ENCODE measurements at regions not wholly inside any gene's neighbourhood (a gene's known extent, or its start where the extent isn't known, plus 50 kb on each side); places are given as distances from the start of the nearest gene placed in this dataset.

DNA sequence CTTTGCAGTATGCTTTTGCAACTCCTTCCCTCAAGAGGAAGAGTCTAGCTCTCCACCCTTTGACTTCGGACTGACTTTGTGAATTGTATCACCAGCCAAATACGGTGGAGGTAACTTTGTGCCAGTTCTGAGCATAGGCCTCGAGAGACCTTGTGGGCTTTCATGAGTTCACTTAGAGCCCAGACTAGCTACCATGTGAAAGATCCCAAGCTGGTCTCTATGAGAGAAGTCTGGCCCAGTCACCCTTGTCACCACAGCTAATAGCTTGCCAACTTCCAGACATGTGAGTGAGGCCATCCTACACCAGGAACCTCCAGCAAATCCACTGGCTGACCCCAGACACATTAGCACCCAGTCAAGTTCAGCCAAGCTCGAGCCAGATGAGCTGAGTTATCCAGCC is 72.2 kb upstream of the EXOC4 start:
- Histone ChIP-seq H3K36me3 (replicated peaks in 1 of 2; ENCODE audit: control insufficient read depth in 1 of 2, insufficient read depth in 2 of 2, low read length in 2 of 2) (no peaks in the 10 kb centered on the region), H4K20me1 (ENCODE audit: insufficient read depth, low read length) (no peaks in the 10 kb centered on the region), H2AFZ (ENCODE audit: low read length) (no peak overlapping the region), H3K27me3 (ENCODE audit: control insufficient read depth in 1 of 2, insufficient read depth in 2 of 2, low read length in 2 of 2) (peaks cover 0 to 10% of the 10 kb centered on the region in 2 experiments; a peak in 2 of 5 replicates), H3K27ac (ENCODE audit: extremely low read length, insufficient read depth, low read length) (no peak overlapping the region), H3K9me3 (ENCODE audit: low read length) (no peaks in the 10 kb centered on the region), H3K4me2 (ENCODE audit: low read depth, low read length) (no peak overlapping the region), H3K4me1 (ENCODE audit: insufficient read depth, low read length) (no peaks in the 10 kb centered on the region), H3K4me3 (replicated peaks in 1 of 3; ENCODE audit: insufficient read depth in 1 of 3, low read depth in 2 of 3, low read length in 3 of 3) (no peak overlapping the region), H3K9ac (ENCODE audit: insufficient read depth, low read depth, low read length) (no peak overlapping the region), H3K79me2 (ENCODE audit: insufficient read depth, low read length) (no peaks in the 10 kb centered on the region)
- no peak for DNase-seq (ENCODE audit: low spot score)
- ChIA-PET POLR2A (no interaction called here), CTCF (ENCODE audit: low intra/inter-chr PET ratio, low total read pairs) (no interaction called here)
- no peak for FAIRE-seq
- in situ Hi-C loops (cut with HindIII; ENCODE audit: extremely low pct_ligation_motif_present, low pct_unique_long_range_greater_than_20kb) (no loop called here), intact Hi-C loops (cut with micrococcal nuclease; ENCODE audit: unreplicated experiment) (no loop called here)
- TF ChIP-seq XBP1 (CRISPR knock-in tag; IDR thresholded peaks at IDR 0.05) (no peak), ZNF44 (CRISPR knock-in tag; IDR thresholded peaks at IDR 0.05) (no peak), SMARCC2 (IDR thresholded peaks at IDR 0.05) (no peak), ZSCAN12 (CRISPR knock-in tag; IDR thresholded peaks at IDR 0.05) (no peak), RNF2 (conservative IDR thresholded peaks at IDR 0.05; ENCODE audit: low read depth) (no peak), ZFP36L2 (CRISPR knock-in tag; IDR thresholded peaks at IDR 0.05) (no peak), ZBTB49 (CRISPR knock-in tag; IDR thresholded peaks at IDR 0.05; ENCODE audit: borderline replicate concordance) (no peak), MBNL3 (CRISPR knock-in tag; conservative IDR thresholded peaks at IDR 0.05) (no peak), CAMTA2 (CRISPR knock-in tag; IDR thresholded peaks at IDR 0.05; ENCODE audit: borderline replicate concordance) (no peak), ZNF780A (CRISPR knock-in tag; IDR thresholded peaks at IDR 0.05) (no peak), MTF2 (CRISPR knock-in tag; IDR thresholded peaks at IDR 0.05; ENCODE audit: borderline replicate concordance) (no peak), ZBTB20 (CRISPR knock-in tag; IDR thresholded peaks at IDR 0.05; ENCODE audit: borderline replicate concordance, low read depth) (no peak), SIN3A (IDR thresholded peaks at IDR 0.05; ENCODE audit: borderline replicate concordance, low read depth, low read length) (no peak)
- TF ChIP-seq, protein P1, sequence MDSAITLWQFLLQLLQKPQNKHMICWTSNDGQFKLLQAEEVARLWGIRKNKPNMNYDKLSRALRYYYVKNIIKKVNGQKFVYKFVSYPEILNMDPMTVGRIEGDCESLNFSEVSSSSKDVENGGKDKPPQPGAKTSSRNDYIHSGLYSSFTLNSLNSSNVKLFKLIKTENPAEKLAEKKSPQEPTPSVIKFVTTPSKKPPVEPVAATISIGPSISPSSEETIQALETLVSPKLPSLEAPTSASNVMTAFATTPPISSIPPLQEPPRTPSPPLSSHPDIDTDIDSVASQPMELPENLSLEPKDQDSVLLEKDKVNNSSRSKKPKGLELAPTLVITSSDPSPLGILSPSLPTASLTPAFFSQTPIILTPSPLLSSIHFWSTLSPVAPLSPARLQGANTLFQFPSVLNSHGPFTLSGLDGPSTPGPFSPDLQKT (CRISPR knock-in tag; IDR thresholded peaks at IDR 0.05; ENCODE audit: borderline replicate concordance), result no peak
- ATAC-seq, result no peak
- BruUV-seq (replicated peaks), result no TSS peak
- 21% methylated on average over 4 of the region's 4 CpGs for WGBS (ENCODE audit: low lambda C conversion rate)

Data from HepG2 (cell line).